Colonic mucosa (tissue), 4 donors: ENCODE measurements at regions not wholly inside any gene's neighbourhood (a gene's known extent, or its start where the extent isn't known, plus 50 kb on each side); places are given as distances from the start of the nearest gene placed in this dataset.

Experiments used
- DNase-seq: peaks from one replicate; pipeline ENCODE4 v3.0.0-alpha.2; 2020
- H3K27ac ChIP-seq: fragments of 200-600 bp; one replicate; pipeline ENCODE4 v1.8.0; 2021
- H3K27me3 ChIP-seq: fragments of 200-600 bp; one replicate; pipeline ENCODE4 v1.8.0; 2021
- H3K36me3 ChIP-seq: fragments of 200-600 bp; one replicate; pipeline ENCODE4 v1.8.0; 2021
- H3K4me1 ChIP-seq: fragments of 200-600 bp; one replicate; pipeline ENCODE4 v1.8.0; 2021; ENCODE audit warnings: mild to moderate bottlenecking
- H3K4me3 ChIP-seq: fragments of 200-600 bp; one replicate; pipeline ENCODE4 v1.8.0; 2021
- H3K9ac ChIP-seq, 2 donors: one replicate each; pipeline ENCODE4 v1.7.0; 2013; ENCODE audit warnings: control low read depth in 2 of 2, low read depth in 2 of 2, low read length in 2 of 2
- H3K9me3 ChIP-seq: fragments of 200-600 bp; one replicate; pipeline ENCODE4 v1.8.0; 2021
- CTCF ChIP-seq: fragments of 200-600 bp; IDR thresholded peaks from one replicate; pipeline ENCODE4 v1.8.0; 2022; ENCODE audit warnings: antibody characterized with exemption, mild to moderate bottlenecking
- intact Hi-C: fragments of 100-400 bp; cut with DNase I; formaldehyde crosslinking; loops from one replicate; pipeline ENCODE4 v1.14.1; 2022
- donor health status: healthy.
- donor health status: DM: no; HTN: no; CAD: no.
- donor health status: DM: no; HTN: no; CAD: no.

- Histone ChIP-seq H3K36me3 (no peaks in the 10 kb centered on the region), H3K4me1 (no peaks in the 10 kb centered on the region), H3K27ac (no peak overlapping the region), H3K9ac (no peak overlapping the region), H3K27me3 (no peaks in the 10 kb centered on the region), H3K9me3 (no peaks in the 10 kb centered on the region), H3K4me3 (no peak overlapping the region)
- intact Hi-C loops: no loop called here
- no peak for DNase-seq
- TF ChIP-seq CTCF: no peak
Observed at GRCh38 chr11:96447208-96448110, 57.6 kb downstream of the JRKL start.

GRCh38 chr11:96448225-96448624, 58.4 kb downstream of the JRKL start:
- H3K36me3 ChIP-seq: no peaks in the 10 kb centered on the region
- no peak for TF ChIP-seq CTCF
- H3K4me3 ChIP-seq: no peak overlapping the region
- H3K4me1 ChIP-seq: no peaks in the 10 kb centered on the region
- no peaks in the 10 kb centered on the region for H3K27me3 ChIP-seq
- DNase-seq: no peak
- intact Hi-C loops: no loop called here
- no peak overlapping the region for H3K27ac ChIP-seq
- H3K9ac ChIP-seq: no peak overlapping the region
- no peaks in the 10 kb centered on the region for H3K9me3 ChIP-seq

- no peaks in the 10 kb centered on the region for H3K4me1 ChIP-seq
- H3K36me3 ChIP-seq: no peaks in the 10 kb centered on the region
- H3K9me3 ChIP-seq: no peaks in the 10 kb centered on the region
- intact Hi-C loops: no loop called here
- DNase-seq: no peak
- H3K9ac ChIP-seq: no peak overlapping the region
- H3K4me3 ChIP-seq: no peak overlapping the region
- no peak for TF ChIP-seq CTCF
- no peak overlapping the region for H3K27ac ChIP-seq
- H3K27me3 ChIP-seq: no peaks in the 10 kb centered on the region
Observed at GRCh38 chr11:96456111-96456510, 66.3 kb downstream of the JRKL start.

- Histone ChIP-seq H3K9ac (no peak overlapping the region), H3K27ac (no peak overlapping the region), H3K27me3 (no peaks in the 10 kb centered on the region), H3K4me3 (no peak overlapping the region), H3K4me1 (peaks cover 3% of the 10 kb centered on the region), H3K36me3 (no peaks in the 10 kb centered on the region), H3K9me3 (no peaks in the 10 kb centered on the region)
- no peak for TF ChIP-seq CTCF
- intact Hi-C loops: loop anchor here (5.0 kb wide), 1 partner anchor 683 kb away; no protein-coding TSS in a partner anchor
- no peak for DNase-seq
Observed at GRCh38 chr11:96459751-96460150, 69.9 kb downstream of the JRKL start.

- intact Hi-C loops: loop anchor here (5.0 kb wide), 1 partner anchor 680 kb away; no protein-coding TSS in a partner anchor
- Histone ChIP-seq H3K4me3 (no peak overlapping the region), H3K4me1 (peaks cover 3% of the 10 kb centered on the region), H3K27me3 (no peaks in the 10 kb centered on the region), H3K27ac (no peak overlapping the region), H3K36me3 (no peaks in the 10 kb centered on the region), H3K9me3 (no peaks in the 10 kb centered on the region), H3K9ac (no peak overlapping the region)
- DNase-seq: no peak
- TF ChIP-seq CTCF: no peak
Observed at GRCh38 chr11:96461871-96462270, 72.1 kb downstream of the JRKL start.
